ENCODE measurements at regions not wholly inside any gene's neighbourhood (a gene's known extent, or its start where the extent isn't known, plus 50 kb on each side); places are given as distances from the start of the nearest gene placed in this dataset.

DNA sequence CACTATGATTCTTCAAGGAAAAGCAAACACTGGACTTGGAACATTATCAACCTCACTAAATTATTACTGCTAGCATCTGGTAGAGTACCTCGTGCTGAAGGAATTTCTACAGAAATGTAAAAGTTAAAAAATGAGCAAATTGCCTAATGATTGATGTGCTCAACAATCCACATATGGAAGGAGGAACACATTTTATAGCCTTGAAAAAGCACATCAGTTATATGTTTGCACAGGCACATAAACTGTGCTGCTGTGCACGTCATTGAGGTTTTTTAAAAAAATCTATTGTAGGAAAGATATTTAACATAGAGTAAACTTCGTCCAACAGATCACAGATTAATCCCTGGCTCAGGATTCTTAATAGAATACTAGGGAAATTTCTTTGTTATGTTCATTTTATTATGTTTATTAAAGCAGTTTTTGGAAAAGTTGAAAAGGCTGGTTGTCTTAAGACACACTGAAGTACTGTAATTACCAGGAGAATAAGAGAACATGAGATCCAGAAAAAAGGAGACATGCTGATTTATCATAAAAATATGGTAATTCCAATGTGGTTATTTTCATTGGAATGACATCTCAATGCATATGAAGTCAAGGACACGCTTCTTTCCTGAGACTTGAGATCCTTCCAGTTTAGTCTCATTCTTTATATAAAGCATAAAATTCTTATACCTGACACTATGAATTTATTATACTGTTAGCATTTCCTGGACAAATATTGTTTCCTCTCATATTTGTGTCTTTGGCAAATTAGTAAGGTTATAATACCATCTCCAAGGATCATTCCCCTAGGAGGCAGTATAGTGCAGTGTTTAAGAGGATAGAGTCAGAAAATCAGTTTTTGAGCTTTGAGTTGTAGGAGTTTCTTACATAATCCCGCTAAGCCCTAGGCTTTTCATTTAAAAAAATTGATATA is 511.1 kb downstream of the TENT5A start:
- H3K36me3 Mint-ChIP-seq (ENCODE audit: insufficient read depth): no peaks in the 10 kb centered on the region
- DNase-seq (ENCODE audit: low spot score, unreplicated experiment): no peak
- H3K9me3 Mint-ChIP-seq (ENCODE audit: low read depth): no peaks in the 10 kb centered on the region

GRCh38 chr6:81238390-81238789 is 514.1 kb downstream of the TENT5A start:
- H3K27ac Mint-ChIP-seq: no peak overlapping the region
- TF ChIP-seq, protein P1, sequence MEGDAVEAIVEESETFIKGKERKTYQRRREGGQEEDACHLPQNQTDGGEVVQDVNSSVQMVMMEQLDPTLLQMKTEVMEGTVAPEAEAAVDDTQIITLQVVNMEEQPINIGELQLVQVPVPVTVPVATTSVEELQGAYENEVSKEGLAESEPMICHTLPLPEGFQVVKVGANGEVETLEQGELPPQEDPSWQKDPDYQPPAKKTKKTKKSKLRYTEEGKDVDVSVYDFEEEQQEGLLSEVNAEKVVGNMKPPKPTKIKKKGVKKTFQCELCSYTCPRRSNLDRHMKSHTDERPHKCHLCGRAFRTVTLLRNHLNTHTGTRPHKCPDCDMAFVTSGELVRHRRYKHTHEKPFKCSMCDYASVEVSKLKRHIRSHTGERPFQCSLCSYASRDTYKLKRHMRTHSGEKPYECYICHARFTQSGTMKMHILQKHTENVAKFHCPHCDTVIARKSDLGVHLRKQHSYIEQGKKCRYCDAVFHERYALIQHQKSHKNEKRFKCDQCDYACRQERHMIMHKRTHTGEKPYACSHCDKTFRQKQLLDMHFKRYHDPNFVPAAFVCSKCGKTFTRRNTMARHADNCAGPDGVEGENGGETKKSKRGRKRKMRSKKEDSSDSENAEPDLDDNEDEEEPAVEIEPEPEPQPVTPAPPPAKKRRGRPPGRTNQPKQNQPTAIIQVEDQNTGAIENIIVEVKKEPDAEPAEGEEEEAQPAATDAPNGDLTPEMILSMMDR (IDR thresholded peaks at IDR 0.05; ENCODE audit: unreplicated experiment): no peak

More for the DNA sequence above, 511.1 kb downstream of the TENT5A start:
- Mint-ChIP-seq H3K4me1 (ENCODE audit: low read depth) (no peaks in the 10 kb centered on the region), H3K27ac (no peak overlapping the region), H3K4me3 (ENCODE audit: low read depth) (no peak overlapping the region), H3K27me3 (no peaks in the 10 kb centered on the region)
- TF ChIP-seq, protein P1 (IDR thresholded peaks at IDR 0.05; ENCODE audit: unreplicated experiment): peak; percentile 60

GRCh38 chr6:81237226-81237625 is 515.3 kb downstream of the TENT5A start:
- Mint-ChIP-seq H3K36me3 (ENCODE audit: insufficient read depth) (no peaks in the 10 kb centered on the region), H3K9me3 (ENCODE audit: low read depth) (no peaks in the 10 kb centered on the region), H3K4me1 (ENCODE audit: low read depth) (no peaks in the 10 kb centered on the region)

More at GRCh38 chr6:81238390-81238789, 514.1 kb downstream of the TENT5A start:
- H3K27me3 Mint-ChIP-seq: no peaks in the 10 kb centered on the region
- no peaks in the 10 kb centered on the region for H3K36me3 Mint-ChIP-seq (ENCODE audit: insufficient read depth)
- H3K4me3 Mint-ChIP-seq (ENCODE audit: low read depth): no peak overlapping the region
- no peak for DNase-seq (ENCODE audit: low spot score, unreplicated experiment)
- no peaks in the 10 kb centered on the region for H3K4me1 Mint-ChIP-seq (ENCODE audit: low read depth)
- H3K9me3 Mint-ChIP-seq (ENCODE audit: low read depth): no peaks in the 10 kb centered on the region

GRCh38 chr6:81235512-81235911 is 517.0 kb downstream of the TENT5A start:
- Mint-ChIP-seq H3K4me3 (ENCODE audit: low read depth) (no peak overlapping the region), H3K9me3 (ENCODE audit: low read depth) (no peaks in the 10 kb centered on the region), H3K36me3 (ENCODE audit: insufficient read depth) (no peaks in the 10 kb centered on the region), H3K27ac (no peak overlapping the region), H3K4me1 (ENCODE audit: low read depth) (no peaks in the 10 kb centered on the region), H3K27me3 (no peaks in the 10 kb centered on the region)
- TF ChIP-seq, protein P1 (IDR thresholded peaks at IDR 0.05; ENCODE audit: unreplicated experiment): no peak
- no peak for DNase-seq (ENCODE audit: low spot score, unreplicated experiment)

More at GRCh38 chr6:81237226-81237625, 515.3 kb downstream of the TENT5A start:
- Mint-ChIP-seq H3K4me3 (ENCODE audit: low read depth) (no peak overlapping the region), H3K27ac (no peak overlapping the region), H3K27me3 (no peaks in the 10 kb centered on the region)
- no peak for DNase-seq (ENCODE audit: low spot score, unreplicated experiment)
- TF ChIP-seq, protein P1 (IDR thresholded peaks at IDR 0.05; ENCODE audit: unreplicated experiment): no peak

GRCh38 chr6:81233990-81234389 is 518.5 kb downstream of the TENT5A start:
- Mint-ChIP-seq H3K4me3 (ENCODE audit: low read depth) (no peak overlapping the region), H3K9me3 (ENCODE audit: low read depth) (no peaks in the 10 kb centered on the region), H3K27ac (no peak overlapping the region)

More at GRCh38 chr6:81233990-81234389, 518.5 kb downstream of the TENT5A start:
- no peak for DNase-seq (ENCODE audit: low spot score, unreplicated experiment)
- no peaks in the 10 kb centered on the region for H3K4me1 Mint-ChIP-seq (ENCODE audit: low read depth)
- TF ChIP-seq, protein P1 (IDR thresholded peaks at IDR 0.05; ENCODE audit: unreplicated experiment): no peak
- no peaks in the 10 kb centered on the region for H3K27me3 Mint-ChIP-seq
- no peaks in the 10 kb centered on the region for H3K36me3 Mint-ChIP-seq (ENCODE audit: insufficient read depth)
